Stimulated activated CD4-positive, alpha-beta T cell treated with anti-CD3 and anti-CD28 coated beads, Interleukin-2, amount 100 ng/mL, for 48 hours (primary cell): ENCODE measurements at regions not wholly inside any gene's neighbourhood (a gene's known extent, or its start where the extent isn't known, plus 50 kb on each side); places are given as distances from the start of the nearest gene placed in this dataset.
"Not testable (repeated sequence)": the region's sequence is repeated elsewhere in the genome, so short reads cannot be mapped to it uniquely, and the experiment has no call there.

Experiments used
- DNase-seq, 2 donors: peaks; one replicate each; pipeline ENCODE4 v3.0.0-alpha.2; 2020

- no peak for DNase-seq
These were observed 139.9 kb upstream of the MEX3C start for GRCh38 chr18:51337406-51337805.

DNA sequence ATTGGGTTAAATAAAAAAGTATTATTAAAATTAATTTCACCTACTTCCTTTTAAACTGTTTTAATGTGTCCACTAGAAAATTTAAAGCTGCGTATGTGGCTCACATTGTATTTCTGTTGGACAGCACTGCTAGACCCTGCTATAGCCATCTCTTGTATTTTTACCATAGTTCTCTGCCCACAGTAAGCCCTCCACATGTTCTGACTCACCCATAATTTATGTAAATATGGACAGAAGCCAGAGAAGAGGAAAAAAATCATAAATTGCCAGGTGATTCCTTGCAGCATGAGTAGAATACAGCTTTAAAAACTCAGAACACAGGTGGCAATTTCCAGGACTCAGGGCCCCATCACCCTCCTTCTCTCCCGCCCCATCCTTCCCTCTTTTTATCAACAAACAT, 142.4 kb upstream of the MEX3C start:
- no peak for DNase-seq

GRCh38 chr18:51340332-51340731, 142.9 kb upstream of the MEX3C start:
- no peak for DNase-seq

- no peak for DNase-seq
These were observed 145.3 kb upstream of the MEX3C start for GRCh38 chr18:51342815-51343214.

DNA sequence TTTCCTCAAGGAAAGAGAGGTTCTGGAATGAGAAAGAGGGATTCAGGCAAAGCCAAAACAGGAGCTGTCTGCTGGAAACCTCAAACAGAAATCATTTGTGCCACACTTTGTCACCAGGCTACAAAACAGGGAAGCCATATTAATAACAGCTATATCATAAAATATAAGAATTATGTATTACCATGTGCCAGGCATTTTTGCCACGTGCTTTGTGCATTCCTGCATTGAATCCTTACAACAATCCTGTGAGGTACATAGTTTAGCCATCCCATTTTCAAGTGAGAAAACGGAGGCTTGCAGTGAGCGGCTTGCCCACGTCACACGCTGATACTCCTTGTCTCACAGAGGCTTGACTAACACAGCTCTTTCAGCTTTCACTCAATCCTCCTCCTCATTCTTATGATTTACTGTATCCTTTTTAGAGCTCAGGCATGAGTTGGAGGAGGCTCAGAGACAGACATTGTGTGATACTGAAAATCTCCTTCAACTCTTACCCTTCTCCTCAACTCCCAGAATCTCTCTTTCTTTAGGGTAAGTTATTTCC, 148.4 kb upstream of the MEX3C start:
- no peak for DNase-seq

- DNase-seq, result no peak
These were observed 148.9 kb upstream of the MEX3C start for GRCh38 chr18:51346404-51346803.

DNA sequence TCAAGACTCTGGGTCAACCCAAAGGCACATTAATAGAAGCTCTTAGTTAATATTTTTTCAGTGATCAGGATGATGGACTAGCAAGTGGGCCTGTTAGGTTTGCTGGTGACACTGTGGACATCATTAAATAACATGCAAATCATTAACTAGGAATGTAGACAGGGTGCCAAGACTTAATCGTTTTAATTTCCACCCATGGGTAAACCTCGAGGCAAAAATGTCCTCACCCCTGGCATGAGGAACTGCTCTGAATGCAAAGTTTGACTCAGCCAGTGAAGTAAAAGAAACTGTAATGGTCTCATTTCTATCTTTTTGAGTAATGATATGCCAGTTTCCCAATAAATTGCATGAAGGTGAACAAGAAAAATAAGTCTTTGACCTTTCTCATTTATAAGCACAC, 152.6 kb upstream of the MEX3C start:
- DNase-seq, result no peak

GRCh38 chr18:51355841-51356240, 158.4 kb upstream of the MEX3C start:
- DNase-seq, result no peak

GRCh38 chr18:51360301-51360700, 162.8 kb upstream of the MEX3C start:
- DNase-seq, result not testable (repeated sequence)

GRCh38 chr18:51361130-51361860, 163.8 kb upstream of the MEX3C start:
- DNase-seq, result no peak

DNA sequence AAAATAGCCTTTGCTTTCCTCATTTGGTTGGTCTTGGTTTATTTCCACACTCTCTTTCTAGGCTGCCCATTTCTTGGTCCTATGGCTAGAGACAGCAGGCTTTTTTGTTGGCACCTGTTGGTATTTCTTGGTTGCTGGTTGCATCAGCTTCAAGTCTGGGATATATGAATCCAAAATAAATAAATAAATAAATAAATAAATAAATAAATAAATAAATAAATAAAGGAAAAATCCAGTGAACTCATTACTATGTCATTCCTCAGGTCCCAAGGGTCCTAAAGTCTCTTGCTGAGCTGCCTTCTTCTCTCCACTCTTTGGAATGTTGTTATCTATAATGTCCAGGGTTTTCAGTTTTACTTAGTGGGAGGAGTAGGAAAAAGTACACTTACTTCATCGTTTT, 165.9 kb upstream of the MEX3C start:
- no peak for DNase-seq

DNA sequence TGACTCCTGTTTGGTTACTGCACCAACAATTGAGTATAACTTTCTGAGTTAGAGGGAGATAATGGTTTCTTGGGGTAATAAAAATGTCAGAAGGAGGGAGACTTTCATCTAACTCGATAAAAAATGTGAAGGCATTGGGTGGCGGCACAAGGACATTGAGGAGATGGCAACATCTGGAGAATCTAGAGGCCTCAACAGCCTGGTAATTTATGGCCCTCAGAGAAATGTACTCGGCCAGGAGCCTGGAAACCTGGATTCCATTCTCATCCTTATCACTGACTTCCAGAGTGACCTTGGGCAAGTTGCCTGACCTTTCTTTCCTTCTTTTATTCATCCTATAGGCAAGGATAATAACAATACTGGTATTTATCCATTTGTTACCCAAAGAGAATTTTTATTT, 173.5 kb upstream of the MEX3C start:
- no peak for DNase-seq

- no peak for DNase-seq
These were observed 174.4 kb upstream of the MEX3C start for GRCh38 chr18:51371929-51372328.

DNA sequence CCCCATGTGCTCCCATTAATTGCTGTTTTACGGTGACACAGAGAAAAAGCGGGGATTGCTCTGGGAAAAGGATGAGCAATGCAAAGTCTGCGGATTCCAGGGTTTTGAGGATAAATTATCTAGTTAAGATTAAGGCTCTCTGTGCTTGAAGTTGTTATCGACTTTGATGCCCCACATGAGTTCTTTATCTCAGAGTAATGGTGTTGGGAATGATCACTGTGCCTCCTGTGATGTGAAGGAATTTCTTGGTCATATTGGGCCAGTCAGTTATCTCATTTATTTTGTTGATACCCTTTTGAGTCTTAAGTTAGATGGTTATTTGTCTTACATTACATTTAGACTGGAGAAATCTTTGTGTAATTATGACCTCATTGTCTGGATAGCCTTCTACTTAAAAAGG, 184.6 kb upstream of the MEX3C start:
- no peak for DNase-seq

DNA sequence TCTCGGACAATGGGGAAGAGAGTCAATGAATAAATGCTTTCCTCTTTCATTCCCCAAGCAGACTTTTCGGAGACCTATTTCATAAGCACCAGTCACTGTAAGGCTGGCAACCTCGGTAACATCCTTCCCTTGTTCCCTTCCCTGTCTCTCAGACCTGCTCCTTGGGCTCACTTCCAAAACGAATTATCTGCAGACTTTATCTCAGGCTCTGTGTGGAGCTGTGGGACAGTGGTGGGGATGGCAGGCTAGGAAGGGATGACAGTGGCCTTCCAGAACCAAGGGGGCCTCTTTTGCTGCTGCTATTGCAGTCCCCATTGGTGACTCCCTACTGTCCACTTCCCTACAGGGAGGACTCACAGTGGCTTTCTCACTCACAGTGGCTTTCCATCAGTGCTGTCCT, 185.6 kb upstream of the MEX3C start:
- DNase-seq, result no peak

GRCh38 chr18:51383711-51384110, 186.2 kb upstream of the MEX3C start:
- DNase-seq, result no peak

DNA sequence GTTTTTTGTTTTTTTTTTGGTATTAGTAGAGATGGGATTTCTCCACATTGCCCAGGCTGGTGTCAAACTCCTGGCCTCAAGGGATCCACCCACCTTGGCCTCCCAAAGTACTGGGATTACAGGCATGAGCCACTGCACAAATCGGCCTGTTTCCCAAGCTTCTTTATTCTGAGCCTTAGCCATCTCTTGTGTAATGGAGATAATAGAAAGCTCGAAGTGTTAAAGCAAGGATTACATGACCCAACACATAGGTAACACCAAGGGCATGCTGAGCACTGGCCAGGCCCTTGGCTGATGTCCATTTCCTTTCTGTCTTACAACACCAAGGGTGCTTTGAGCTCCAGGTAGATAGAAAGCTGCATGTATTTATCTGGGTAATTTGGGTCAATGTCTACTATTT, 187.8 kb upstream of the MEX3C start:
- DNase-seq, result no peak

- DNase-seq, result no peak
These were observed 193.2 kb upstream of the MEX3C start for GRCh38 chr18:51390702-51391101.

- DNase-seq, result no peak
These were observed 193.7 kb upstream of the MEX3C start for GRCh38 chr18:51391215-51391614.

DNA sequence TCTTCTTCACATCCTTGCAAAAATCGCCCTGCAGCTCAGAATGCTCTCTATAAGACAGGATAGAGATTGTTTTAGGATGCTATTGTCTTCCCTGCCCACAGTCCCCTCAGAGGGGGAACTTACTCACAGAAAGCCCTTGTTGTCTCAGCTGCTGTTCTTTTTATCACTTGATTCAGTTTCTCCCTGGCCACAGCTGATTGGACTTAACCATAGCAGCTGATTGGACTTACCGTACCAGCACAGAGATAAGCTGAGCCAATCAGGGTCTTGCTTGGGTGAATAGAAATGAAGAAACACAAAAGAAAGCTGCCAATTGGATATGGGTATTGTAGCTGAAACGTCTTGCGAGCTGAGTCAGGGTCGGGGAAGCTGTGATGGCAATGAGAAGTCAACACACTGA, 194.2 kb upstream of the MEX3C start:
- no peak for DNase-seq

- no peak for DNase-seq
These were observed 200.0 kb upstream of the MEX3C start for GRCh38 chr18:51397347-51397962.

DNA sequence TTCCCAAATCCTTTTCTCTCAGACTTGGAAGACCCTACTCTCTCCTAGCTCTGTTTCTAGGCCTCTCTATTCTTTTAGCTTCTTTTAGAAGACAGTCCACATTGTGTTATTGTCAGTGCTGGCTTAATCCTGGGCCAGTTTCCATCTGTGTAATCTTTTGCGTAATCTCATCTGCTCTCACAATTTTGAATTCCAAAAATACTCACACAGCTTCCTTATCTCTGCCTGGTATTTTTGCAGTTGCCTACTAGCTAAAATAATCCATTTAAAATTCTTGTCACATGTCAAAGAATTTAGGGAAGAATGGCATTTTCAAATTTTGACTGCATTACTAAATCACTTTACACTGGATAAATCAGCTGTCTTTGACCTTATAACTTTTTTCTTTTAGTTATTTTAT, 200.6 kb upstream of the MEX3C start:
- no peak for DNase-seq

GRCh38 chr18:51399491-51400122, 202.1 kb upstream of the MEX3C start:
- no peak for DNase-seq

GRCh38 chr18:51400721-51401120, 203.2 kb upstream of the MEX3C start:
- no peak for DNase-seq
